CD4-positive, alpha-beta T cell treated with Interleukin-10 for 1 hour (primary cell): ENCODE measurements at regions not wholly inside any gene's neighbourhood (a gene's known extent, or its start where the extent isn't known, plus 50 kb on each side); places are given as distances from the start of the nearest gene placed in this dataset.
A peak's percentile ranks its signal among the peaks of the same experiment; 100 is the strongest.

Experiments used
- DNase-seq: peaks from one replicate; pipeline ENCODE4 v3.0.0-alpha.2; 2020

DNA sequence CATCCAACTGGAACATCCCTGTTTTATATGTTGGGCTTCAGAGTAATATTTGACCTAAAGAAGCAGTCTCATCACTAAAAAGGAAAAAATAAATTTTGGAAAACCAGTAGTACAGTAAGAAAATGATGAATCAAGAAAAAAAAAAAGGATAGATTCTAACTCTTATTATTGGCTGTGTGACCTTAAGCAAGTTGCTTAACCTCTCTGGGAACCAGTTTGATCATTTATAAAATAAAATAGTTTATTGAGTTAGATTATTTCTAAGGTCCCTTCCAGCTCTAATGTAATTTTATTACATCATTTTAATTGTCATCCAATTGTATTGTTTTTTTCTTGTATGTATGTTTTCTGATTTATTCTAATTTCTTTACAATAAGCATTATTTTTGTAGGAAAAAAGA is 127.0 kb downstream of the PRELID2 start:
- DNase-seq, result no peak

DNA sequence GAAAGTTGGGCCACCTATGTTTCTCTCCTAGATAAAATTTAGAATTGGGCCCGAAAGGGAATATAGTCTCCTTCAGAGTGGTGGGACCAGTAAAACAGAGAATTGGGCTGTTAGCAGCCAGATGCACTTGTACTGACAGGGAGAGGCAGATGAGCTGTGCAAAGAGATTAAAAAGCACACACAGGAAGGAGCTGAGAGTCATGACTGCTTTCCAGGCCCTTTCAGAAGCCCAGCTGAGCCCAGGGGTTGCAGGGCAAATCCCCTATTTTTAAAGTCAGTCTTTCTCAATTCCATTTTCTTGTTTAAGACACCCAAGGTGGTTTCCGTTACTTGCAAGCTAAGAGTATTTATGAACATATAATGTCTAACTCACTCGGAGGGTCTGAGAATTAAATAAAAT is 130.4 kb downstream of the PRELID2 start:
- DNase-seq, result no peak

DNA sequence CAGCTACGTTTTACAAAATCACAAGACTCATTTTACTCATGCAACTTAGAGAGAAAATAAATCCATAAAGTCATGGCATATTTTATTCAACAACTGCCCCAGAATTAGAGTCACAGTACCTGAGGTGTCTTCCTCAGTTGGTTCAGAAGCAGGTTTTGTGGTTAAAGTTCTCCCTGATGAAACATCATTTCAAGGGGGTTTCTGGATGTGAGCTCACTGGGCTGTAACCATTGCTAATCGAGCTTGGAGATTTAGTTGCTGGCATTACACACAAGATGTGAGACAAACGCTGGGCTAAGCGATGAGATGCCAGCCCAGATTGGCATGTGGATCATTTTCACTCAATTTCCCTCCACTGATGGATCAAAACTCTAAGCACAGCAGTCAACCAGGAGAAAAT is 131.3 kb downstream of the PRELID2 start:
- DNase-seq, result no peak

DNA sequence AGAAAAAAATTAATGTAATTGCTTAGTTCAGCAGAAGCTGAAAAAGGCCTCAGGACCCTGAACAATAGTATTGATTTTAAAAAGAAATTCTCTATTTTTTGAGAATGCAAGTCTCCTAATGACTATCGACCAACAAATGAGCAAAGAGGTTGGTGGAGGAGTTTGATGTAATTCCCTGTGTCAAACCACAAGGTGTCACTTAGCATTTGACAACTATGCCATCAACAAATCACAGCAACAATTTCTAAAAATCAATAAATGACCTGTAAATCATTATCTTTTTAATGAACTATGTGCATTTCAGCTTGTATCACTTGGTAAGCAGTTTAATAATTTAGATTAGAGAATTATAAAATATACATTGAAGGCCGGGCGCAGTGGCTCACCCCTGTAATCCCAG is 133.7 kb downstream of the PRELID2 start:
- DNase-seq, result no peak

DNA sequence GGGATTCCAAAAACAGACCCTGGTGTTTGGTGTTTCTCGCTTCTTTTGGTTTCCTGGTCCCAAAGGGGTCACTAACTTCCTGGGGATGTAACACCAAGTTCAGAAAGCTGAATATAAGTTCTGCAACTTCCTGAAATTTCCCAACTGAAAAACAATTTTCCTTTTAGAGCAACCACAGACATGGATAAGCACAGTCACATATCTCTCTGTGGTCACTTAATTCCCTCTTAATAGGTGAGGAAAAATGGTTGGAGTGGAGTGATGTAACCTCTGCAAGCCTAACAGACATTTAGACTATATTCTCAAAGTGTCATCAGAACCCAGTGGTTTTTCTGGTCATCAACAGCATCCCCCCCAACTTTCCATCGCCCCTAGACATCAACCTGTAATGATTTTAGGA is 135.3 kb downstream of the PRELID2 start:
- no peak for DNase-seq

DNA sequence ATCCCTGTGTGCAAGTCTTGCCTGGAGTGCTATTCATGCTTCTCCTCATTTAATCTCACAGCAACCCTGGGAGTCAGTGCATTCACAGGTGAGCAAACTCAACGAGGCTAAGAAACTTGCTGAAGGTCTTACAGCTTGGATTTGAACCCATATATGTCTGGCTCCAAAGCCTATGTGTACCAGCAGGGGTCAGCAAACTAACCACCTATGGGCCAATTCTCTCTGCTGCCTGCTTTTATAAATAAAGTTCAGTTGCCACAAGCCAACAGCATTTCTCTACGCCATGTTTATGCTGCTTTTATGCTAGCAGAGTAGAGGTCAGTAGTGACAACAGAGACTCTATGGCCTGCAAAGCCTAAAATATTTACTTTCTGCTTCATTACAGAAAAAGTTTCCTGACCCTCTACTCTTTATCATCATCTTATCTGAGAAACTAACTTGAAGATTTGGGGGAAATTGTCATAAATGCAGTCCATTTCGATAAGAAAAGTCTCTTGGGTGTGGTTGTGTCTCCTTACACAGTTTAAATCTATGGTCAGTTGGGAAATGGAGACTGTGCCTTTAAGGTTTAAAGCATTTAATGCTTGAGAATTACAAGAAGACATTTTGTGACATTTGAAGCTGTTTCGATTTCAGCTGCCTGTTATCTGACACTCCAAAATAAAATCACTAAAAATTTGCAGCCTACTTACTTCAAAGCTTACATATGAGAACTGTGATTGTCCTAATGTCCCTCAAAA is 137.7 kb downstream of the PRELID2 start:
- peak; percentile 11 for DNase-seq

DNA sequence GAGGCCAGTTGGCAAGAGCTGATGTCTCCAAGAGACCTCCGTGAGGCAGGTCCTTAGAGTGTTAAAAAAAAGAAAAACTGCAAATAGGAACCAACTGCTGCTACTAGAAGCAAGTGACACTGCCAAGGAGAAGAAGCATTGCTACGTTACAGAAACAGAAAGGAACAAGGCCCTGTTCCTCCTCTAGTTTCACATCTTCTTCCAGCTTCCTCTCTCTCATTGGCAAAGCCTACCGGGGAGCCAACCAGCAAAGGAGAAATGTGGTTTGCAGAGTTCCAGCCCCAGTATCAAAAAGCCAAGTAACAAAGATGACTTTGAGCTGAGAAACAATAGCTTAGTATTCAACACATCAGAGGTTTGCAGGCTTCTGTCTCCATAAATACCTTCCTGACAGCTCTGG is 145.9 kb downstream of the PRELID2 start:
- peak; percentile 4 for DNase-seq

DNA sequence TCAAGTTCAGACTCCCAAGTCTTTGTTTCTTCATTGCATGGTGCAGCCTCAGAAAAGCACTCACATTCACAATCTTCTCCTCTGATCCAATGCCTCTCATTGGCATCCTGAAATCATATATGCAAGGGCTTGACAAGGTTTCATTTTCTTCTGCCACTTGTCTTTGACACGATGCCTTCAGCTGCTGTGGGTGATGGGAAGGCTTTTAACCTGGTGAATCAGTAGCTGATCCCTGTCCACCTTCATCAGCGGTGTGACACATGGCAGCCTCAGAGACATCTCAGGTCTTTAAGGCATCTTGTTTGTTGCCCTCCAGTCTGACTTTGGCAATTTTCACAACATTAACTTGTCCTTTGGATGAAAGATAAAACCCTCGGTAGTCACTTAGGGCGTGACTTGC is 147.2 kb downstream of the PRELID2 start:
- DNase-seq, result no peak

DNA sequence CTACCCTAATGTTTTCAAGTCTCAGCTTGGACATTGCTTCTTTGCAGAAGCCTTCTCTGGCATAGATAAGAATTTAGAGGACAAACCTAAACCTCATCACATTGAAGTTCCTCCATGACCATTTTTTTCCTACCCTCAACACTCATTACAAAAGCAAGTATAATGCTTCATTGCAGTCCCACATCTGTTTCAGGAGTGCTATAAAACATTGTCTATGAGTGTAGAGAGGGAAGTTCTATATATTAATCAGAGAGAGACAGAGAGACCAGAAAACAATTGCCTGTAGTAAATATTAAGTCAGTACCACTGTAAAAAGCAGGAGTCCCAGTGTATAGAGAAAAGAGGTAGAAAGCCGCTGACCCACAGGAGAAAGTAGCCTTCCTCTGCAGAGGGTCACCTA is 149.7 kb downstream of the PRELID2 start:
- DNase-seq, result no peak

DNA sequence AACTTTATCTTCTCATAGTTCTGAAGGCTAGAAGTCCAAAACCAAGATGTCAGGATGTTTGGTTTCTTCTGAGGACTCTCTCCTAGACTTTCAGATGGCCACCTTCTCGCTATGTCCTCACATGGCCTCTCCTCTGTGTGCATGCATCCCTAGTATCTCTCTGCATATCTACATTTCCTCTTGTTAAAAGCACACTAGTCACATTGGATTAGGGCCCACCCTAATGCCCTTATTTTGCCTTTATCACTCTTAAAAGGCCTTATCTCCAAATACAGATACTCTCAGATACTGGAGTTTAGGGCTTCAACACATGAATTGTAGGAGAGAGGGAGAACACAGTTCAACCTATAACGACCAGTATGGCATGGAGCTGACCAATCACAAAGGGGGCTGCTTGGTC is 151.7 kb downstream of the PRELID2 start:
- DNase-seq, result no peak

DNA sequence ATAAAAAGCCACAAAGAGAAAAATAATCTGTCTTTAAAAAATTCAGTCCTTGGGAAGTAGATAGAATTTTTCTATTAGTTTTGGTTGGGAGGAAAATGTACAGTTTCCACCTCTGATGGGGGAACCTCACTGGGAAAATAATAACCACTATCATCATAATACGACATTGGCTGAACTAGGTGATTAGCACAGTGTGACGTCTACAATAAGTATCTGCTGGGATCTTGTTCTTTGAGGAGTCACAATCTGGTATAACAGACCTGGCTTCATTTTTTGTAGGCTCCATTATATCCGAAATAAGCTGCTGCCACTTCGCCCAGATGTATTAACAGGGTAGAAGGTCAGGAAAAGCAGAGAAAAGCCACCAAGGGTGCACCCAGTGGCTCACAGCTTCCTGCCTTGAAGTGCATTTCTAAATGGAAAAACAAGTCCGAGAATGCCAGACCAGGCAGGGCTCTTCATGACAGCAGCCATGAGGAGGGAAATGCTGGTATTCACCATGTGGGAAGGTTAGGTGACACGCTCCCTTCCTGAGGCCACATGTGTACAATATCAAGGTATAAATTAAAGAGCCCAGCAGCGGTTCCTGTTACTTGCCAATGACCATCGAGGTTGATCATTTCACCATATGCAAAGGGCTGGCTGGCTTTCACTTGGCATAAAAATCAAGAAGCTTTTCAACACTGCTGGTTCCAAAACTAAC is 152.8 kb downstream of the PRELID2 start:
- DNase-seq, result no peak

DNA sequence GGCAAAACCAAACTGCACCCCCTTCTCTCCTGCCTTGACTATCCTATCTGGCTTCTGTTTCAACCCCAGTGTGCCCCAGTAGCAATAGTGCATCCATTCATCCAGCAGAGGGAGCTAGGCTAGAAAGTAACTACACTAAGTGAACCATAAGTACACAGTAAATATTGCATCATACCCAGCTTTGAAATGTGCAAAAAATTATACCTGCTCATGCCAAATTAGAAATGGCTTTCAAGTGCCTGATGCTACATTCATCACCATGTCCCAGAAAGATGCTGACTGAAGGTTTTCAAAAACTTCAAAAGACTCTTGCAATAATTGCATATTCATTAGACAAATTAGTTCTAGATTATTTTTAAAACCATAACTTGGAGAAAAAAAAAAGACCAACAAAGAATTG is 153.5 kb downstream of the PRELID2 start:
- peak; percentile 38 for DNase-seq

DNA sequence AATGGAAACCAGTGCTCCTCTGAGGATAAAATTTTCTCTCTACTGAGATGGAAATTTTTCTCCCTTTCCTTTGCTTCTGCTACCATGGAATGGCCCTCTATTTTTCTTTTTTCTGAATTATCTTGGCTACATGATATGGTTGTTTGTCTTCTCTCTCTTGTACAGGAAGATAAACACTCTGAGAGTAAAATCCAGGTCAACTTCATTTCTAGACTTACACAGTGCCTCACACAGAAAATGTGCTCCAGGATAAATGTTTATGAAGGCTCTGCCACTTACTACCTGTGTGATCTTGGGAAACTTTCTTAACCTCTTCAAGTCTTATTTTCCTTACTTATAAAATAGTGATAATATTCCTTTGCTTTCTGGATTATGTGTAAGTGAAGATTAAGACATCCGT is 153.9 kb downstream of the PRELID2 start:
- DNase-seq, result no peak

DNA sequence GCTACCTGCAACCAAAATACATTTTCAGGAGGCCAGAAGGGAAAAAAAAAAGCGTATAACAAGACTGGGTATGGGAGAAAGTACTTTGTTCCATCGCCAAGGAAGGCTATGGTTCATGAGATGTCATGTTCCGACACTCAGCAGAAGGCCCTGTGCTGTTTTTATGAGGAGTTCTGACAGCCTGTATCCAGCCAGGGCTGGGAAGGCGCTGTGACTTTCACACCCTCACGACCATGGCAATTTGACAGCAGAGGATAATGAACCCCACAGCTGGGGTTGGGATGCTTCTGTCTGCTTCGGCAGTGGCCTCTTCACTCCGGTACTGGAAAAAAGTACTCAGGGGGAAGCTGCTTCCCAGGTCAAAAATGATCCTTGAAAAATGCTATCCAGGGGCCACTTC is 154.4 kb downstream of the PRELID2 start:
- DNase-seq, result no peak

DNA sequence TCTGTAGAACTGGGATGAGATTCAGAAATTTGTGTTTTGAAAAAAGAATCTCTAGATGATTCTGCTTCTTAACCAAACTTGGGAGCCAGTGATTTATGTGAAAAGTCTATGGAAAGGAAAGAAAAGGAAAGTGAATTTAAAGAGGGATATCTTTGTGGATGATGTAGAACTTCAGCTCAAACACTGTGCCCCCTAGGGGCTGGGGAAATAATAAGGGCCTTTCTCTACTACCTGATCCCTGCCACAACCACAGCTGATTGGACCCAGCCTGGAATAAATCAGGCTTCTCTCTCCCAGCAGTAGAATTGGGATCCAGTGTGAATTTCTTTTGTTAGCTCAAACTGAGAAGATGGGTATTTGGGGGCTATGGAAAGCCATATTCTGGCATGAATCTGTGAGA is 155.0 kb downstream of the PRELID2 start:
- no peak for DNase-seq

DNA sequence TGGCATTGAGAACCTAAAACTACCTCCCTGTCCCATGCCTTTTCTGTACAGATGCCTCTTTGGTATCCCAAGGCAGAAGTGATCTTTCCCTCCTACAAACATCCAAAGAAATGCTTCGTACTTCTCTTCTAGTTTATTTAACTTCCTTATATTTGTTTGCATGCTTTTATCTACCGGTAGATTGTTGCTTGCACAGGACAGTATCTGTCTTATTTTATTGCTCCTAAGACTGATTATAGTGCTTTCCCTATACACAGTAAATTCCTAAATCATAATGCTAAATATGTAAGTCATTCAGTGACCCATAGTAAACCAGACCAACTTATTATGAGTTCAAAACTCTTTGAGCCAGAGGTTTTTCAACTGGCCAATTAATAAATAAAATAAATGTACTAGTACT is 156.9 kb downstream of the PRELID2 start:
- no peak for DNase-seq

DNA sequence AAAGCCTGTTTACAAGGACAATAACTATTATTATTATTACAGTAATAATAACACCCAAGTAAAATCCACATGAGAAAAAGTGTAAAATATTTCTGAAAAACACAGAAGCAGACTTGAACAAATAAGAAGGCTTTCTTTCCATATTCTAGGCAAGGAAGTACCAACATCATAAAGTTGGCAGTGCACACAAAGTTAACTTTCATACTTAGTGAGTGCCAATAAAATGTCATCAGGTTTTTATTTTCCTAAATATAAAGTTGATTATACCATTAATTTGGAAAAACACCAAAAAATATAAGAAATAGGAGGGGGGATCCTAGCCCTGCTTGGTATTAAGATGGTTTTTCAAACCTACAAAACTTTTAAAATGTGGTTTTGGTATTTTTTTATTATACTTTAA is 161.4 kb downstream of the PRELID2 start:
- DNase-seq, result no peak

DNA sequence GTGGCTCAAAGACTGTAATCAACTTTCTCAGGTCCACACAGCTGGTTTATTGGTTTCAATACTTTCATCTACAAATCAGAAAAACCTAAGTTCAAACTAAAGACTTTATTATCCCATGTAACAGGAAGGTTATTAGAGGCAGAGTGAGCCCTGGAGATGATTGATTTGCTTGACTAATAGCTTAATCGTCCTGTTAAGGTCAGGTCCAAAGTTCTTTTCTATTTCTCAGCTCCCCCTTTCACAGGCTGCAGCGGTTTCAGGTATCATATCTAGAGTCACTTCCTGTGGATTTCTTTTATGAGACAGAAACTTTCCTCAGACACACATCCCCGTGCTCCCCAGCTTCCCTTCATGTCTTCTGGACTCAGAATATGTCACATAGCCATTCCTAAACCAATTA is 166.4 kb downstream of the PRELID2 start:
- DNase-seq, result no peak

DNA sequence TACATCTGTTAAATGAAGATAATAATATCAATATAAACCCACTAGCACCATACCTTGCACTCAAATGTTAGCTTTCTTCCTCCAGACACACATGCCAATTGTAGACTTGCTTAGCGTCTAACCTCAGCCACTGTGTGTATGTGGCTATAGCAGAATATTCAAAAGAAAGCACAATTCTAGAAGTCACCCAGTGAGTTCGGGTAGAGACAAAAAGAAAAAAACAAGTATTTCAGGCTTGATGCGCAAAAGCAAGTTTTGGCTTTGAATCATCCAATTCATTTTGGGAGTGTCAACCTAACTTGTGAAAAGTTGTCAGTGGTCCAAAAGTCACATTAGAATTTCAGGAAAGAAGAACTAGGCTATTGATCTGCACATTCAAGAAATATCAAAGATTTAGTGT is 167.4 kb downstream of the PRELID2 start:
- no peak for DNase-seq

DNA sequence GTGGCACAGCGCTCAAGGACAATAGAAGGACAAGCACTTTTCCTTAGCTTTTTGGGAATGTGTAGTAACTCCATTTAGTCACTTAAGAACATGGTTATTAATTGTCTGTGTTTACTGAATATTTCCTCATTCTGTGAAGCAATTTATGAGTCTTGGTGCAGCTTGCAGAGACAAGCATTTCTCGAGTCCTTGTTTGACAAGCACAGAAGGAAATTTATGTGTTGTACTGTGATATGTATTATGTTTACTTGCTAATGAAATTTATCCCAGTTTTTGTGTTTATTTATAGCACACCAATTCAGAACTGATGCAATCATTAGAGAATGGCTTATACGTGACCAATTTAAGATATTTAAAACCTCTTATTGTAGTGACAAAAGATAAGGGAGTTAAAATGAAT is 168.6 kb downstream of the PRELID2 start:
- DNase-seq, result no peak

DNA sequence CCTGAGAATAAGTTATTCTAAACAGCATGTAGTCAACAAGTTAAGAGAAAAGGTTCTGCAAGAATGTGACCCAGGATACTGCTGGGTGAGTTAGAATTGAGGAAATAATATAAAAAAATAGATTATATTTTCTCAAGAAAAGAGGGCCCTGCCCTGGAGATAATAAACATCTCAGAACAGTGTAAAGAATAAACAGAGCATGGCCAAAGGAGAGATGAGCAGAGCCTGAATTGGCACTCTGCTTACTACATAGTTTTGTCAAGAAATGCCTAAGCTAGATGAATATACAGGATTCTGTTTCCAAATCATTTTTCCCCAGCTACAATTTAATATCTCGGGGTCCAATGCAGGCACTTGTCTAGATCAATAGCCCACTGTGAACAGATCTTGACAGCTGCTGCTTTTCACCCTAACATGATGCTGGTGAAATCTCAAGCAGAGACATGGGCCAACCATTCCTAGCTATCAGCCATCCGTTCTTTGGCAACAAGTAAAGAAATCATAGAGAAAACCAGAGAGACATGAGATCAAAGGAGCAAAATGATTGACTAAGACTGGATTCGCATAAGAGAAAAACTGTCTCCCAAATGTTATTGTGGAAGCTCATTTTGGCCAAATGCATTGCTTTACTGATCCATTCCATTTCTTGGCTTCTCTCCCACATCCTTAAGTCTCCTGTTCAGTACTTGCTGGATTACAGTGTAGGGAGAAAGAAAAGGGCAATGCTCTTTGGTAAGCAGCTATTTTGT is 173.2 kb downstream of the PRELID2 start:
- no peak for DNase-seq

DNA sequence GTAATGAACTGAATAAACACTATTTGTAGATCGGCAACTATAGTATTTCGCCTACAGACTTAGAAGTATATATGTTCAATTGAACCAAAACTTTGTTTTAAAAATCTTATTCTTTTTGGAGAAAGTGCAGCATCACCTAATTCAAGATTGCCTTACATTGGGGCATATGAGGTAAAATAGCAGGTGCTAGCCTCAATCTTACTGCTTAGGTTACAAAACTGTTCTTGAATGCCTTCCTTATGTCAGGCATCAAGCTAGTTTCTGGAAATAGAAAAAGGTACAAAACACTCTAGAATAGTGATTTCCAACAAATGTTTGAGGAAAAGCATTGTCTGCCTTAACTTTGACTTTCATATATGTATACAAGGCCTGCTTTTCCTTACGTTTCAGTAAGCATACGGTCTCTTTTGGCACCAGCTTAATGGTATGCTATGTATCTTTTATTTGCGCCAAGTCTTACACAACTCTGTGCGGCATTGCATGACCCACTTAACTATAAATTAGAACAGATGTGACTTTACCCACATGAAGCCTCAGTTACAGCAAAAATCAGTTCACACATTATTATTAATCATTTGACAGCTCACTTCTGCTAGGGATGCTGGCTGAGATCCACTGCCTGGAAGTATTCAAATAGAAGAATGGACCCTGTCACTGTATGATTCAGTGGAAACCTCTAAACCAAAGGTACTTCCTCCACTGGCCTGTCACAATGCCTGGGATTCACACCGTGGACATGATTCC is 174.1 kb downstream of the PRELID2 start:
- no peak for DNase-seq

DNA sequence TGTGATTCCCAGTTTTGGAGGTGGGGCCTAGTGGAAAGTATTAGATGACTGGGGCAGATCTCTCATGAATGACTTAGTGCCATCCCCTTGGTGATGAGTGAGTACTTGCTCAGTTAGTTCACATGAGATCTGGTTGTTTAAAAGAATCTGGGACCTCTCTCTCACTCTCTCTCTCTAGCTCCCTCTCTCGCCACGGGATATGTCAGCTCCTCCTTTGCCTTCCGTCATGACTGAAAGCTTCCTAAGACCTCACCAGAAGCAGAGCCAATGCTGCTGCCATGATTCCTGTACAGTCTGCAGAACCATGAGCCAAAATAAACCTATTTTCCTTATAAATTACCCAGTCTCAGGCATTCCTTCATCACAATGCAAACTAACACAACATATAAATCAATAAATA is 176.7 kb downstream of the PRELID2 start:
- DNase-seq, result no peak
